Omental fat pad (tissue), 3 donors: ENCODE measurements at regions not wholly inside any gene's neighbourhood (a gene's known extent, or its start where the extent isn't known, plus 50 kb on each side); places are given as distances from the start of the nearest gene placed in this dataset.

Experiments used
- ATAC-seq: fragments of 150-250 bp; one replicate; pipeline ENCODE4 v1.9.1; 2016; ENCODE audit warnings: mild to moderate bottlenecking, moderate library complexity; ENCODE audit not compliant: low FRiP score
- DNase-seq: peaks from one replicate; pipeline ENCODE4 v3.0.0-alpha.2; 2019; ENCODE audit warnings: low spot score
- CTCF ChIP-seq, 3 donors: fragments of 450-650 bp; IDR thresholded peaks; one replicate each; pipeline ENCODE4 v1.5.1; 2016 to 2017; ENCODE audit warnings: antibody characterized with exemption in 3 of 3, mild to moderate bottlenecking in 3 of 3, moderate library complexity in 2 of 3

GRCh38 chr14:54314365-54315104 is 82.3 kb upstream of the CDKN3 start:
- DNase-seq = no peak
- no peak for ATAC-seq
- TF ChIP-seq CTCF (IDR thresholded peaks at IDR 0.05) = no peak

GRCh38 chr14:54316652-54317051 is 80.2 kb upstream of the CDKN3 start:
- DNase-seq (no peak), ATAC-seq (no peak)
- no peak for TF ChIP-seq CTCF (IDR thresholded peaks at IDR 0.05)

GRCh38 chr14:54317391-54317790 is 79.4 kb upstream of the CDKN3 start:
- no peak for DNase-seq
- ATAC-seq = no peak
- no peak for TF ChIP-seq CTCF (IDR thresholded peaks at IDR 0.05)

GRCh38 chr14:54322246-54322645 is 74.6 kb upstream of the CDKN3 start:
- no peak for ATAC-seq

GRCh38 chr14:54322701-54323337 is 74.0 kb upstream of the CDKN3 start:
- ATAC-seq = no peak
- no peak for DNase-seq
- no peak for TF ChIP-seq CTCF (IDR thresholded peaks at IDR 0.05)

More at GRCh38 chr14:54322246-54322645, 74.6 kb upstream of the CDKN3 start:
- no peak for TF ChIP-seq CTCF (IDR thresholded peaks at IDR 0.05)
- no peak for DNase-seq

GRCh38 chr14:54325766-54326165 is 71.0 kb upstream of the CDKN3 start:
- DNase-seq = no peak
- no peak for ATAC-seq
- TF ChIP-seq CTCF (IDR thresholded peaks at IDR 0.05) = no peak
